GM12873 (cell line): ENCODE measurements at regions not wholly inside any gene's neighbourhood (a gene's known extent, or its start where the extent isn't known, plus 50 kb on each side); places are given as distances from the start of the nearest gene placed in this dataset.

ENCODE experiments used
- TF ChIP-seq, protein P1 (sequence below): IDR thresholded peaks from 2 replicates; pipeline ENCODE4 v1.5.1; 2012; ENCODE audit warnings: low read depth, mild to moderate bottlenecking, moderate library complexity, low read length, control low read depth; ENCODE audit not compliant: insufficient read depth; ENCODE audit errors: missing control alignments

DNA sequence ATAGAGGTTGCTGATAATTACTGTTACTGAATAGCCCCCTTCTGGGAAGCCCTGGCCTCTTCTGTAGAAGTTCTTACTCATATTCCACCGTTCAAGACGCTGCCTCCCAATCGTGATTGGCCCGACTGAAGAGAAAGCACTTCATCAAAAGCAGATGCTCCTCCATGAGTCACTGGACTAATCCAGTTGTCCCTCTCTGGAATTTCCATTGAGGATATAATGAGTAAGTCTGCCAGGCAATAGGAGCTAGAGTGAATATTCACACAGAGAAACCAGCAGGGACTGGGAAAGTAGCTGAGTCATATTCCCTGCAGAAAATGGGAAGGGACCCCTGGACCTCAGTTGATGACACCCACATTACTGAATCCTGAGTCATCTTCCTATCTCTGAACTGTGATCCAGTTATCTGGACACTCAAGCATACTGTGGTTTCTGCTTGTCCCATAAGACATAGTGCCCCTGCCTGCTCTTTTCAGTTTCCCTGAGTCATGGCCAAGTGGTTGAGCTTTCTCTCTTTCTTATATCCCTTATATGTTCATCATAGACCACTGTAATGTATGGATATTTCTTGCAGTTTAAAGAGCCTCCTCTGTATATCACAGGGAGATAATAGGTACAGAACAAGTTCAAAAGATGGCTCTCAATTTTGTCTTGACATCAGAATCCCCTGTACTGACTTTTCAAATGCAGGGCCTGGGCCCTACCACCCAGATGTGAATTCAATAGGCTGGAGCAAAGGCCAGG lies 151.2 kb upstream of the CDIN1 start:
- TF ChIP-seq, protein P1, sequence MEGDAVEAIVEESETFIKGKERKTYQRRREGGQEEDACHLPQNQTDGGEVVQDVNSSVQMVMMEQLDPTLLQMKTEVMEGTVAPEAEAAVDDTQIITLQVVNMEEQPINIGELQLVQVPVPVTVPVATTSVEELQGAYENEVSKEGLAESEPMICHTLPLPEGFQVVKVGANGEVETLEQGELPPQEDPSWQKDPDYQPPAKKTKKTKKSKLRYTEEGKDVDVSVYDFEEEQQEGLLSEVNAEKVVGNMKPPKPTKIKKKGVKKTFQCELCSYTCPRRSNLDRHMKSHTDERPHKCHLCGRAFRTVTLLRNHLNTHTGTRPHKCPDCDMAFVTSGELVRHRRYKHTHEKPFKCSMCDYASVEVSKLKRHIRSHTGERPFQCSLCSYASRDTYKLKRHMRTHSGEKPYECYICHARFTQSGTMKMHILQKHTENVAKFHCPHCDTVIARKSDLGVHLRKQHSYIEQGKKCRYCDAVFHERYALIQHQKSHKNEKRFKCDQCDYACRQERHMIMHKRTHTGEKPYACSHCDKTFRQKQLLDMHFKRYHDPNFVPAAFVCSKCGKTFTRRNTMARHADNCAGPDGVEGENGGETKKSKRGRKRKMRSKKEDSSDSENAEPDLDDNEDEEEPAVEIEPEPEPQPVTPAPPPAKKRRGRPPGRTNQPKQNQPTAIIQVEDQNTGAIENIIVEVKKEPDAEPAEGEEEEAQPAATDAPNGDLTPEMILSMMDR: no peak

DNA sequence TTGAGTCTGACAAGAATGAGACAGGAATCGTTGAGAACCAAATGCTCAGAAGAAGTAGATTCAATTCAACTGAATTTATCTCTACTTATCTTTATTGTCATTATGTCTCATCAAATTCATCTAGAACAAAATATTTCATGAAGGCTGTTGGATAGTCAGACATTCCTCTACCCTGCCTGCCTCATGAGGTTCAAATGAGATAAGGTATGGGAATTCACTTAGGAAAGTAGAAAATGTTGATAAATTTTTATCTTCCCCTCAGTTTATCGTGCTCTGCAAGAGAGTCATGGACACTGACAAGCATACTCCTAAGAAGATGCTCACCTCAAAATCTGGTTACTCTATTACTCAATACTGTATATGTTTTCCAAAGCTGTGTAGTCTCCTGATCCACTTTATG lies 149.7 kb upstream of the CDIN1 start:
- TF ChIP-seq, protein P1: no peak

DNA sequence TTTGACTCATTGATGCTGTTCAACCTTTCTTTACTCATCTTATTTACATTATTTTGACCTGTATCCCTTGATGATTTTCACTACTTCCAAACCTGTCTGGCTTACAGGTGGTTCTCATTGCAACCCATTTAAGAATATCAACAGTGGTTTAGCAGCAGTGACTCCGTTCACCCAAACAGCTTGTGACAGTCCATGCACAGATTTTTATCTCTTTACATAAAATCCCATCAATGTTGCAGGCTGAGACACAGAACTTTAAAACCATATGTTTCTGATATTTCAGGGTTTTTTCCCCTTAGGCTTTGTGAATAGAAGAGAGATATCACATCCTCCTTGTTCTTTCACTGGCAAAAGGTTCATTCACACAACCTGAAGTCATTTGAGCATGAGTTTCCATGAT lies 149.1 kb upstream of the CDIN1 start:
- TF ChIP-seq, protein P1: no peak

- TF ChIP-seq, protein P1: no peak
Measured at GRCh38 chr15:36430726-36431265, 148.6 kb upstream of the CDIN1 start.

GRCh38 chr15:36432161-36432560 lies 147.3 kb upstream of the CDIN1 start:
- TF ChIP-seq, protein P1: no peak

DNA sequence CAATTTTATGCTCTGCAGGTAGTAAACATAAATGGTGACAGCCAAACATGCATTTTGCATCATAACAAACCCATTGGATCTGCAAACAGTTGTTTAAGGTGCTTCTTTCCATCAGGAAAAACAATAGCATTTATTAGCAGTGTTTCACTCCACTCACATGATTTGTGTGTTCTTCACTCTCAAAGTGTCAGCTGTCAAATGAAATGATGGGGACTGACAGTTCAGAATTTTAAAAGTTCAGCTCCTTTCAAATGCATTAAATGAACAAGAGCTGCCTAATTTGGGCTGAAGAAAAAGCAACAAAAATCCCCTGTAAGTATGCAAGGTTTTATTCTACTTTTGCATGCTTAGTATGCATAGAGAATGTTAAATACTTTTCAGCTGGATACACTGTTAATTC lies 145.2 kb upstream of the CDIN1 start:
- TF ChIP-seq, protein P1: no peak

- TF ChIP-seq, protein P1: no peak
Measured at GRCh38 chr15:36438499-36438898, 140.9 kb upstream of the CDIN1 start.
